Stomach (tissue), 4 donors: ENCODE measurements at regions not wholly inside any gene's neighbourhood (a gene's known extent, or its start where the extent isn't known, plus 50 kb on each side); places are given as distances from the start of the nearest gene placed in this dataset.
"Not testable (repeated sequence)": the region's sequence is repeated elsewhere in the genome, so short reads cannot be mapped to it uniquely, and the experiment has no call there.

ENCODE experiments used
- EP300 ChIP-seq: sonication (generic); formaldehyde crosslinking; IDR thresholded peaks from one replicate; pipeline ENCODE4 v1.6.1; 2017; ENCODE audit warnings: antibody characterized with exemption
- POLR2A ChIP-seq, 4 donors: fragments of 450-650 bp; IDR thresholded peaks; one replicate each; pipeline ENCODE4 v1.6.1; 2016; ENCODE audit warnings: antibody characterized with exemption in 4 of 4, control low read depth in 2 of 4, mild to moderate bottlenecking in 1 of 4, moderate library complexity in 1 of 4
- TF ChIP-seq, protein P1 (sequence below), 7 experiments: fragments of 450-650 bp in 4 of 7; fragments of 200-600 bp in 3 of 7; sonication (generic) in 3 of 7; IDR thresholded peaks; one replicate each; pipeline ENCODE4 v1.5.1; 2016 to 2019; ENCODE audit warnings: antibody characterized with exemption in 7 of 7, control low read depth in 2 of 7, mild to moderate bottlenecking in 1 of 7

- TF ChIP-seq EP300; POLR2A (IDR thresholded peaks at IDR 0.05): not testable (repeated sequence)
- TF ChIP-seq, protein P1, sequence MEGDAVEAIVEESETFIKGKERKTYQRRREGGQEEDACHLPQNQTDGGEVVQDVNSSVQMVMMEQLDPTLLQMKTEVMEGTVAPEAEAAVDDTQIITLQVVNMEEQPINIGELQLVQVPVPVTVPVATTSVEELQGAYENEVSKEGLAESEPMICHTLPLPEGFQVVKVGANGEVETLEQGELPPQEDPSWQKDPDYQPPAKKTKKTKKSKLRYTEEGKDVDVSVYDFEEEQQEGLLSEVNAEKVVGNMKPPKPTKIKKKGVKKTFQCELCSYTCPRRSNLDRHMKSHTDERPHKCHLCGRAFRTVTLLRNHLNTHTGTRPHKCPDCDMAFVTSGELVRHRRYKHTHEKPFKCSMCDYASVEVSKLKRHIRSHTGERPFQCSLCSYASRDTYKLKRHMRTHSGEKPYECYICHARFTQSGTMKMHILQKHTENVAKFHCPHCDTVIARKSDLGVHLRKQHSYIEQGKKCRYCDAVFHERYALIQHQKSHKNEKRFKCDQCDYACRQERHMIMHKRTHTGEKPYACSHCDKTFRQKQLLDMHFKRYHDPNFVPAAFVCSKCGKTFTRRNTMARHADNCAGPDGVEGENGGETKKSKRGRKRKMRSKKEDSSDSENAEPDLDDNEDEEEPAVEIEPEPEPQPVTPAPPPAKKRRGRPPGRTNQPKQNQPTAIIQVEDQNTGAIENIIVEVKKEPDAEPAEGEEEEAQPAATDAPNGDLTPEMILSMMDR (IDR thresholded peaks at IDR 0.05): not testable (repeated sequence)
Observed at GRCh38 chr7:76928751-76929150, 103.4 kb downstream of the SPDYE17 start.
